IPS-15b (cell line): ENCODE measurements at regions not wholly inside any gene's neighbourhood (a gene's known extent, or its start where the extent isn't known, plus 50 kb on each side); places are given as distances from the start of the nearest gene placed in this dataset.

Source experiments
- H3K27me3 ChIP-seq: one replicate; pipeline ENCODE4 v1.6.1; 2013; ENCODE audit warnings: low read length; ENCODE audit not compliant: control insufficient read depth, insufficient read depth
- H3K36me3 ChIP-seq: one replicate; pipeline ENCODE4 v1.6.1; 2013; ENCODE audit warnings: low read length; ENCODE audit not compliant: control insufficient read depth, insufficient read depth
- H3K4me1 ChIP-seq: one replicate; pipeline ENCODE4 v1.6.1; 2013; ENCODE audit warnings: mild to moderate bottlenecking, low read length; ENCODE audit not compliant: control insufficient read depth, insufficient read depth
- H3K4me3 ChIP-seq: one replicate; pipeline ENCODE4 v1.5.1; 2013; ENCODE audit warnings: low read depth, low read length
- H3K9ac ChIP-seq: one replicate; pipeline ENCODE4 v1.6.1; 2013; ENCODE audit warnings: low read depth, mild to moderate bottlenecking, low read length
- H3K9me3 ChIP-seq: one replicate; pipeline ENCODE4 v1.6.1; 2013; ENCODE audit warnings: mild to moderate bottlenecking, low read length; ENCODE audit not compliant: control insufficient read depth, insufficient read depth

GRCh38 chr1:68970571-68970970 is 473.7 kb upstream of the DEPDC1 start:
- Histone ChIP-seq H3K36me3 (no peaks in the 10 kb centered on the region), H3K27me3 (no peaks in the 10 kb centered on the region), H3K9ac (no peak overlapping the region), H3K4me3 (no peak overlapping the region), H3K4me1 (peaks cover 2% of the 10 kb centered on the region), H3K9me3 (no peaks in the 10 kb centered on the region)

- H3K4me3 ChIP-seq = no peak overlapping the region
- no peak overlapping the region for H3K9ac ChIP-seq
- no peaks in the 10 kb centered on the region for H3K9me3 ChIP-seq
- H3K27me3 ChIP-seq = no peaks in the 10 kb centered on the region
- no peaks in the 10 kb centered on the region for H3K36me3 ChIP-seq
- H3K4me1 ChIP-seq = peaks cover 13% of the 10 kb centered on the region
Measured at GRCh38 chr1:68973459-68974244, 476.8 kb upstream of the DEPDC1 start.

- Histone ChIP-seq H3K4me3 (no peak overlapping the region), H3K9ac (no peak overlapping the region), H3K9me3 (no peaks in the 10 kb centered on the region), H3K36me3 (no peaks in the 10 kb centered on the region), H3K4me1 (peaks cover 13% of the 10 kb centered on the region), H3K27me3 (no peaks in the 10 kb centered on the region)
Measured at GRCh38 chr1:68974447-68974846, 477.6 kb upstream of the DEPDC1 start.

GRCh38 chr1:68975212-68975933 is 478.5 kb upstream of the DEPDC1 start:
- no peak overlapping the region for H3K4me3 ChIP-seq
- peaks cover 17% of the 10 kb centered on the region for H3K4me1 ChIP-seq
- H3K36me3 ChIP-seq = no peaks in the 10 kb centered on the region
- H3K27me3 ChIP-seq = no peaks in the 10 kb centered on the region
- H3K9ac ChIP-seq = no peak overlapping the region
- H3K9me3 ChIP-seq = no peaks in the 10 kb centered on the region

- peaks cover 19% of the 10 kb centered on the region for H3K4me1 ChIP-seq
- no peaks in the 10 kb centered on the region for H3K9me3 ChIP-seq
- H3K9ac ChIP-seq = no peak overlapping the region
- no peak overlapping the region for H3K4me3 ChIP-seq
- H3K36me3 ChIP-seq = no peaks in the 10 kb centered on the region
- H3K27me3 ChIP-seq = no peaks in the 10 kb centered on the region
Measured at GRCh38 chr1:68976916-68977610, 480.2 kb upstream of the DEPDC1 start.

GRCh38 chr1:68979891-68980290 is 483.0 kb upstream of the DEPDC1 start:
- Histone ChIP-seq H3K9ac (no peak overlapping the region), H3K27me3 (no peaks in the 10 kb centered on the region), H3K4me1 (peaks cover 19% of the 10 kb centered on the region), H3K4me3 (no peak overlapping the region), H3K36me3 (no peaks in the 10 kb centered on the region), H3K9me3 (no peaks in the 10 kb centered on the region)

- H3K36me3 ChIP-seq = no peaks in the 10 kb centered on the region
- H3K27me3 ChIP-seq = no peaks in the 10 kb centered on the region
- H3K4me3 ChIP-seq = no peak overlapping the region
- no peak overlapping the region for H3K9ac ChIP-seq
- peaks cover 6% of the 10 kb centered on the region for H3K4me1 ChIP-seq
- H3K9me3 ChIP-seq = no peaks in the 10 kb centered on the region
Measured at GRCh38 chr1:68984289-68984688, 487.4 kb upstream of the DEPDC1 start.

- Histone ChIP-seq H3K9me3 (no peaks in the 10 kb centered on the region), H3K9ac (no peak overlapping the region), H3K36me3 (no peaks in the 10 kb centered on the region), H3K4me1 (no peaks in the 10 kb centered on the region), H3K27me3 (no peaks in the 10 kb centered on the region), H3K4me3 (no peak overlapping the region)
Measured at GRCh38 chr1:68994096-68994495, 497.2 kb upstream of the DEPDC1 start.

- H3K9ac ChIP-seq = no peak overlapping the region
- H3K27me3 ChIP-seq = no peaks in the 10 kb centered on the region
- H3K9me3 ChIP-seq = no peaks in the 10 kb centered on the region
Measured at GRCh38 chr1:69016468-69016867, 519.6 kb upstream of the DEPDC1 start.

GRCh38 chr1:69029649-69030048 is 532.8 kb upstream of the DEPDC1 start:
- H3K9ac ChIP-seq = no peak overlapping the region
- no peaks in the 10 kb centered on the region for H3K27me3 ChIP-seq
- H3K9me3 ChIP-seq = no peaks in the 10 kb centered on the region

More at GRCh38 chr1:69016468-69016867, 519.6 kb upstream of the DEPDC1 start:
- no peaks in the 10 kb centered on the region for H3K4me1 ChIP-seq
- H3K4me3 ChIP-seq = no peak overlapping the region
- no peaks in the 10 kb centered on the region for H3K36me3 ChIP-seq

GRCh38 chr1:69038379-69038778 is 529.3 kb upstream of the LRRC7 start:
- H3K4me3 ChIP-seq = no peak overlapping the region
- no peaks in the 10 kb centered on the region for H3K9me3 ChIP-seq
- no peaks in the 10 kb centered on the region for H3K27me3 ChIP-seq
- no peaks in the 10 kb centered on the region for H3K4me1 ChIP-seq
- H3K36me3 ChIP-seq = no peaks in the 10 kb centered on the region
- H3K9ac ChIP-seq = no peak overlapping the region

More at GRCh38 chr1:69029649-69030048, 532.8 kb upstream of the DEPDC1 start:
- H3K4me3 ChIP-seq = no peak overlapping the region
- H3K36me3 ChIP-seq = no peaks in the 10 kb centered on the region
- H3K4me1 ChIP-seq = no peaks in the 10 kb centered on the region
